Sigmoid colon (tissue), 4 donors: ENCODE measurements at regions not wholly inside any gene's neighbourhood (a gene's known extent, or its start where the extent isn't known, plus 50 kb on each side); places are given as distances from the start of the nearest gene placed in this dataset.
"Not testable (repeated sequence)": the region's sequence is repeated elsewhere in the genome, so short reads cannot be mapped to it uniquely, and the experiment has no call there.

Experiments used
- EP300 ChIP-seq, 4 donors: sonication (generic); formaldehyde crosslinking; IDR thresholded peaks; one replicate each; pipeline ENCODE4 v1.6.1; 2017; ENCODE audit warnings: antibody characterized with exemption in 4 of 4
- TF ChIP-seq, protein P1 (sequence below), 4 experiments: fragments of 450-650 bp in 3 of 4; fragments of 200-600 bp in 1 of 4; IDR thresholded peaks; one replicate each; pipeline ENCODE4 v1.5.1; 2016 to 2019; ENCODE audit warnings: antibody characterized with exemption in 4 of 4, mild to moderate bottlenecking in 3 of 4, moderate library complexity in 2 of 4

DNA sequence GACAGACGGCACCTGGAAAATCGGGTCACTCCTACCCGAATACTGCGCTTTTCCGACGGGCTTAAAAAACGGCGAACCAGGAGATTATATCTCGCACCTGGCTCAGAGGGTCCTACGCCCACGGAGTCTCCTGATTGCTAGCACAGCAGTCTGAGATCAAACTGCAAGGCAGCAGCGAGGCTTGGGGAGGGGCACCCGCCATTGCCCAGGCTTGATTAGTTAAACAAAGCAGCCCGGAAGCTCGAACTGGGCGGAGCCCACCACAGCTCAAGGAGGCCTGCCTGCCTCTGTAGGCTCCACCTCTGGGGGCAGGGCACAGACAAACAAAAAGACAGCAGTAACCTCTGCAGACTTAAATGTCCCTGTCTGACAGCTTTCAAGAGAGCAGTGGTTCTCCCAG is 197.5 kb upstream of the FAT3 start:
- TF ChIP-seq, protein P1, sequence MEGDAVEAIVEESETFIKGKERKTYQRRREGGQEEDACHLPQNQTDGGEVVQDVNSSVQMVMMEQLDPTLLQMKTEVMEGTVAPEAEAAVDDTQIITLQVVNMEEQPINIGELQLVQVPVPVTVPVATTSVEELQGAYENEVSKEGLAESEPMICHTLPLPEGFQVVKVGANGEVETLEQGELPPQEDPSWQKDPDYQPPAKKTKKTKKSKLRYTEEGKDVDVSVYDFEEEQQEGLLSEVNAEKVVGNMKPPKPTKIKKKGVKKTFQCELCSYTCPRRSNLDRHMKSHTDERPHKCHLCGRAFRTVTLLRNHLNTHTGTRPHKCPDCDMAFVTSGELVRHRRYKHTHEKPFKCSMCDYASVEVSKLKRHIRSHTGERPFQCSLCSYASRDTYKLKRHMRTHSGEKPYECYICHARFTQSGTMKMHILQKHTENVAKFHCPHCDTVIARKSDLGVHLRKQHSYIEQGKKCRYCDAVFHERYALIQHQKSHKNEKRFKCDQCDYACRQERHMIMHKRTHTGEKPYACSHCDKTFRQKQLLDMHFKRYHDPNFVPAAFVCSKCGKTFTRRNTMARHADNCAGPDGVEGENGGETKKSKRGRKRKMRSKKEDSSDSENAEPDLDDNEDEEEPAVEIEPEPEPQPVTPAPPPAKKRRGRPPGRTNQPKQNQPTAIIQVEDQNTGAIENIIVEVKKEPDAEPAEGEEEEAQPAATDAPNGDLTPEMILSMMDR (IDR thresholded peaks at IDR 0.05): not testable (repeated sequence)
- TF ChIP-seq EP300 (IDR thresholded peaks at IDR 0.05): not testable (repeated sequence)
